ENCODE measurements at regions not wholly inside any gene's neighbourhood (a gene's known extent, or its start where the extent isn't known, plus 50 kb on each side); places are given as distances from the start of the nearest gene placed in this dataset.

- no peak overlapping the region for H3K4me3 ChIP-seq (ENCODE audit: low read length)
- H2AFZ ChIP-seq (ENCODE audit: low read depth, low read length) = no peak overlapping the region
- H3K9me3 ChIP-seq (ENCODE audit: low read length) = no peaks in the 10 kb centered on the region
- no peaks in the 10 kb centered on the region for H3K27me3 ChIP-seq (ENCODE audit: insufficient read depth, low read depth, low read length)
- no peak overlapping the region for H3K9ac ChIP-seq (ENCODE audit: low read length)
- no peaks in the 10 kb centered on the region for H3K79me2 ChIP-seq (replicated peaks; ENCODE audit: insufficient read depth, low read length)
- no peak overlapping the region for H3K4me2 ChIP-seq (ENCODE audit: low read length)
- H4K20me1 ChIP-seq (ENCODE audit: insufficient read depth) = no peaks in the 10 kb centered on the region
- H3K27ac ChIP-seq (ENCODE audit: low read length) = no peak overlapping the region
- no peaks in the 10 kb centered on the region for H3K9me2 ChIP-seq (ENCODE audit: insufficient read depth, low read length)
- TF ChIP-seq EP300 (conservative IDR thresholded peaks at IDR 0.05; ENCODE audit: poor library complexity, severe bottlenecking) (no peak), MXI1 (conservative IDR thresholded peaks at IDR 0.05; ENCODE audit: poor library complexity, severe bottlenecking) (no peak), CTCF (IDR thresholded peaks at IDR 0.05; ENCODE audit: poor library complexity, severe bottlenecking) (no peak)
- H3F3A ChIP-seq (ENCODE audit: insufficient read depth, low read length, poor library complexity, severe bottlenecking) = no peaks in the 10 kb centered on the region
- H3K36me3 ChIP-seq (ENCODE audit: insufficient read depth, low read length) = no peaks in the 10 kb centered on the region
Measured at GRCh38 chr3:177300842-177301241, 103.6 kb upstream of the TBL1XR1 start.

GRCh38 chr3:177306252-177306651, 109.0 kb upstream of the TBL1XR1 start:
- TF ChIP-seq TAF1 (IDR thresholded peaks at IDR 0.05; ENCODE audit: low read depth) = no peak
- TF ChIP-seq REST (IDR thresholded peaks at IDR 0.05; ENCODE audit: borderline replicate concordance) = no peak
- TF ChIP-seq EP300 (conservative IDR thresholded peaks at IDR 0.05; ENCODE audit: poor library complexity, severe bottlenecking) = no peak
- TF ChIP-seq MXI1 (conservative IDR thresholded peaks at IDR 0.05; ENCODE audit: poor library complexity, severe bottlenecking) = no peak
- no peak for TF ChIP-seq SMC3 (conservative IDR thresholded peaks at IDR 0.05; ENCODE audit: poor library complexity)
- no peak for TF ChIP-seq POLR2AphosphoS5 (IDR thresholded peaks at IDR 0.05)
- TF ChIP-seq CTCF (IDR thresholded peaks at IDR 0.05; ENCODE audit: poor library complexity, severe bottlenecking) = no peak
- TF ChIP-seq EZH2 (IDR thresholded peaks at IDR 0.05; ENCODE audit: borderline replicate concordance, insufficient read depth, low read length, poor library complexity, severe bottlenecking) = no peak
- TF ChIP-seq RAD21 (conservative IDR thresholded peaks at IDR 0.05) = no peak
- H3K27me3 ChIP-seq (ENCODE audit: insufficient read depth, low read depth, low read length) = no peaks in the 10 kb centered on the region
- no peaks in the 10 kb centered on the region for H3K9me3 ChIP-seq (ENCODE audit: low read length)
- H3K4me2 ChIP-seq (ENCODE audit: low read length) = no peak overlapping the region
- no peaks in the 10 kb centered on the region for H4K20me1 ChIP-seq (ENCODE audit: insufficient read depth)
- H2AFZ ChIP-seq (ENCODE audit: low read depth, low read length) = no peak overlapping the region
- no peak overlapping the region for H3K27ac ChIP-seq (ENCODE audit: low read length)
- no peaks in the 10 kb centered on the region for H3F3A ChIP-seq (ENCODE audit: insufficient read depth, low read length, poor library complexity, severe bottlenecking)
- no peaks in the 10 kb centered on the region for H3K9me2 ChIP-seq (ENCODE audit: insufficient read depth, low read length)
- H3K4me3 ChIP-seq (ENCODE audit: low read length) = no peak overlapping the region
- no peaks in the 10 kb centered on the region for H3K79me2 ChIP-seq (replicated peaks; ENCODE audit: insufficient read depth, low read length)
- no peak overlapping the region for H3K9ac ChIP-seq (ENCODE audit: low read length)
- H3K36me3 ChIP-seq (ENCODE audit: insufficient read depth, low read length) = no peaks in the 10 kb centered on the region

Measured in neural cell (in vitro differentiated cells).